HG02973 (cell line): ENCODE measurements at regions not wholly inside any gene's neighbourhood (a gene's known extent, or its start where the extent isn't known, plus 50 kb on each side); places are given as distances from the start of the nearest gene placed in this dataset.

Source experiments
- ATAC-seq: cut with Tn5 transposase; IDR thresholded peaks from one replicate; pipeline ENCODE4 v1.9.1; 2021; ENCODE audit warnings: moderate library complexity; ENCODE audit not compliant: unreplicated experiment

DNA sequence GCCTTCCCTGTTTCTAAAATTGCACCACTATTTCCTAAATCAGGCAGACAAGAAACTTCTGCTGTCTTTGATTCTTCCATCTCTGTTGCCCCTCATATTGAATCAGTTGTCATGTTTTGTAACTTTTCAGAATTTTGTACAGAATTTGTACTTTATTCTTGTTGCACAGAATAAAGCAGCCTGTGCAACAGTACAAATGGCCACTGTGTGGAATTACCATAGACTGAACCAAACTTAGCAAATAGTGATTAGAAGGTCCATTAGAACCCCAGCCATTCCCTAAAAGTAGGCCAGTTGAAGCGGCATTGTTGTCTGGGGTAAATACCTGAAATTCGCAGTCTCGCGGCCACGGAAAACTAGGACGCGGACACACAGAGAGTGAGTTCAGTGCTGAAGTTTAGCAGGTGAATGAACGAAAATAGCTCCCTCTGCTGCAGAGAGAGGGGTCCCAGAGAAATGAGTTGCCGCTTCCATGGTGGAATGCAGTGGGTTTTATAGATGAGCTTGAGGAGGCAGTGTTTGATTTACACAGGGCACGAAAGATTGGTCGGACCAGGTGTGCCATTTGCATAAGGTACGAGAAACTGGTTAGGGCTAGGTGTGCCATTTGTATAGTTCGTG lies 71.8 kb downstream of the C4orf33 start:
- no peak for ATAC-seq

- ATAC-seq = no peak
Observed at GRCh38 chr4:129172181-129172580, 76.2 kb downstream of the C4orf33 start.

DNA sequence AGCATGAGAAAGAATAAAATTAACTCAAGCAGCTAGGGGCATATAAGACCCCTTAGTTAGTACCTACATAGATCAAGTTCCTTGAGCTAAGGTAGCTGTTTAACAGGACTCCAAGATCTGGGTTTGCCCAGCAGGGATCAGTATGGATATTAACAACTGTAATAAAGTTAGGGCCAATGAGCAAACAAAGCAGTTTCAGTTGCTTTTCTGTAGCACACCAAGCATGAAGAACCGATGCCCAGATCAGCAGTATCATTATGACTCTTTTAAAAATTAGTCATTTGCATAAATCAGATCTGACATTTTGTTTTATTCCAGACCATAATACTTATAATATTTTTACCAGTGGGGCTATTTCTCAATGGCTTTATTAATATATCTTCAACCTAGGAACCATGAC lies 80.9 kb downstream of the C4orf33 start:
- no peak for ATAC-seq

- no peak for ATAC-seq
Observed at GRCh38 chr4:129179276-129179675, 83.3 kb downstream of the C4orf33 start.

GRCh38 chr4:129189630-129190029 lies 93.7 kb downstream of the C4orf33 start:
- no peak for ATAC-seq

DNA sequence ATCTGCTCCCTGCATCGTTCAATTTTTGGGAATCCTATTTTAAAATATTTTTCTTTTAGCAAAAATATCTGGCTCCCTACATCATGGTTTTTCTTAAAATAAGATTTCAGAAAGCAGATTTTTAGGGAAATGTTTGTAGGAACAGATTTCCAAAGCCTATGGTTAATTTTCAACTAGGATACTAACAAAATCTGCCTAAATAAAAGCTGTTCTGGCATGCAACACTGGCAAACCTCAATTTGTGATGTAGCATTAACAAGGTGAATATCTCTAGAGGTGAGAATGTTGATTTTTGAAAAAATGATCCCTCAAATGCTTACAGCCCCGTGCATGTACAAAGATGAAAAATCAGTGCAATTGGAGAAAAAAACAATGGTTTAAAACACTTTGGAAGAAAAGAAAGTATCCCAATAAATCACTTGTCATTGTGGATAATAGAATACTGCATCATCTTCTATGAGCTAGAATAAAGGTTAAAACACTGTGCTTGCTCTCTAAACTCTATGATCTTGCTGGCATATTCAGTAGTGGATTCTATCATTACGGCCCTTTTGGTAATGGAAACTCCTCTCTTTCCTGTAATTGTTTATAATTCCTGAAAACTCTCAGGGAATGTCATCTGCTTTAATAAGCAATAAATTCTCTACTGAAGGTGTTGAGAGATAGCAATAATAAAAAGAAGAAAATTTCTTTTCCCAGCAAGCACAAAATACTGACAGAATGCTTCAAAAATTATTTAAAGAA lies 97.6 kb downstream of the C4orf33 start:
- ATAC-seq = no peak

GRCh38 chr4:129208481-129208880 lies 112.5 kb downstream of the C4orf33 start:
- ATAC-seq = no peak

DNA sequence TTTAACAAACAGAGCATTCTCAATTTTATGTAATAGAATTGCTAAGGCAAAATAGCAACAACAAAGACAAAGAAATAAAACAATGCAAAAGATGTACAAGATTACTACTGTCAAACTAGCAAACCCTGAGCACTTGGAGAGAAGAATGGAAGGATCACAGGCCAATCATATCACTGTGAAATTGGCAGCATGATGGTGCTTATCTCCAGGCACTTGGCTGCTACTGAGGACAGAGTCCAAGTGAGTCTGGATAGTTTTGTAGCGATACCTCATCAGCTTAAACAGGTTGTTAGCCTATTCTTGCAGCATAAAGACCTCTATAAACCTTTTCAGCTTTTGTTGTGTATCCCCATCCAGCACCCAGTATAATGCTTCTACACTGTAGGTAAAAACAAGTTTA lies 117.7 kb downstream of the C4orf33 start:
- no peak for ATAC-seq

DNA sequence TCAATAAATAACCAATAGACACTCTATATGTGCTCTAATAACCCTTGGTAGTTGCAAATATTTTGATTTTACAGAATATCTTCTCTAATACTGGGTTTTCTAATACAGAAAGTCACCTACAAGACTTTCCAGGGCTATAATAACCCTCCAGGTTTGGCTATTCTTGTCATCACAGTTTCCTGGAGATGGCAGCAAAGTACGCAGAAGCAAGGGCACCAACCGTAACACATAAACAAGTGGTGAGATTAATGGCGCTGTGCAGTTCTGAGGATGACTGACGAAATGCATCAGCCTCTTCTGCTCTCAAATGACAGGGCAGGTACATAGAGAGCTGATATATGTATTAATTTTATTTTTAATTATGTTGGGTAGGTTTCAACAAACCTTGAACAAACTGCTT lies 122.4 kb downstream of the C4orf33 start:
- ATAC-seq = no peak

DNA sequence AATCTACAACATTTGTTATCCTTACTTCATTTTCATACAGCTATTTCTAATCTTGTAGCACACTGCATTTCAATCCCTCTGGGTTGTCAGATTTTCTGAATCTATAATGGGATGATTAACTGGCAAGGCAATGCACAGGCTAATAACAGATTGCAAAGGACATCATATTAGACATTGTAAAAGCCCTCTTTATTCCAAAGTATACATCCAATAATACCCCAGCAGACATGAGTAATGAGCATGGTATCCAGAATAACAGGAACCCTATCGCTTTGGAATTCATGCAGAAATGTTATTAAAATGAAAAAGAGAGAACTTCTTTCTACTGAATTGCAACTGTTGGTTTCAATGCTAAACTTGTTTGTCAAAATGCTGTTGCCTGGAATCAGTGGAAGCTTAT lies 122.9 kb downstream of the C4orf33 start:
- no peak for ATAC-seq

- no peak for ATAC-seq
Observed at GRCh38 chr4:129220254-129220653, 124.3 kb downstream of the C4orf33 start.

DNA sequence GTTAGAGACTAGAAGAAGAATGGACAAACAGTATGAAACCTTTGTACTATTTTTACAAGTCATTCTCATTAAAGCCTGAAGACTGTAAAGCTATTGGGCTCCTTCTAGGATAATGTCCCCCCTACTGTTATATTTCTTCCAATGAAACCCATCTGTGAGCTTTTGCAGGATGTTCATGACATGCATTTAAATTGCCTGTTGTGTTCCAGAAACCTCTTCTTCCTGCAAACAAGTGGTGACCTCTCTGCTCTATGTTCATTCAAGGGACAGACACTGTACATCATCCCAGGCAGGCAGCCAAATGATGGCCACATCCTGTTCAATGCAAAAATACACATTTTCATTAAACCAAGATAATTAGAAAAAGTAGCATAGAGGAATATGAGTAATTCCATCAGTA lies 128.0 kb downstream of the C4orf33 start:
- no peak for ATAC-seq

DNA sequence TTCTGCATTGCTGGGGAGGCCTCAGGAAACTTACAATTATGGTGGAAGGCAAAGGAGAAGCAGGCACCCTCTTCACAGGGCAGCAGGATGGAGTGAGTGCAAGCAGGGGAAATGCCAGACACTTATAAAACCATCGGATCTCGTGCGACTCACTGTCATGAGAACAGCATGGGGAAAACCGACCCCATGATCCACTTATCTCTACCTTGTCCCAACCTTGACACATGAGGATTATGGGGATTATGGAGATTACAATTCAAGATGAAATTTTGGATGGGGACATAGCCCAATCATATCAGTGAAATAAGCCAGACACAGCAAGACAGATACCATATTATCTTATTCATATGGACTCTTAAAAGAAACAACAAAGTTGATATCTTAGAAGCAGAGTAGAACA lies 134.9 kb downstream of the C4orf33 start:
- no peak for ATAC-seq

GRCh38 chr4:129231945-129232588 lies 136.1 kb downstream of the C4orf33 start:
- ATAC-seq = no peak

DNA sequence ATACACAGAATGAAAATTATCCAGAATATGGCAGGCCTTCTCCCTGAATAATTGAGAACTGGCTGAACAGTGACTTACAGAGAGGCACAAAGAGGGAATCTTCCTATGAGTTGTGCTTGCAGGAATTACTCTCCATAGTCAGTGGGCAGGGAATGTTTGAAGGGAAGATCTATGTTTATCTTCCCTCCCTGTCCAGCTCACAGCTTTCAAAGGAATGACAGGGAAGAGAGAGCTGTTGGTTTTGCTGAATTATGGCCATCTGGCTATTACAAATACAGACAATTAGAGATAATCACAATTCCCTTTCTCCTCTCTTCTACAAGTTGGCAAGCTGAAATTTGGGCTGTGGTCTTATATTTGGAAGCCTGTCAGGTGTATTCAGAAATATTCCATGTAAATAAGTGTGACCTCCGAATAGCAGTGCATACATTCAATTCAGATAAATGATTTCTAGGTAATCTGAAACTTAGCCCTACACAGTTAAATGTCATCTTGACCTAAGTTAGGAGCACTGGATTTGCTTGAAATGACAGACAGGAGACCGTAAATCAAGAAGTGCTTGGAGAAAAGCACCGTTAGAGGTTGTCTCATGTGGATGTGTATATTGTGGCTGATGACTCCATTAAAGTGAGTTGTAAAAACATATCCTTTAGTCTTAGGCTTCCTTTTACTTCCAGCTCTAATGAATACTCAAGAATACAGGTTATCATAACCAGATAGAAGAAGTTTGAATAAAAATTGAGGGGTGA lies 136.8 kb downstream of the C4orf33 start:
- no peak for ATAC-seq

GRCh38 chr4:129233691-129234090 lies 137.7 kb downstream of the C4orf33 start:
- no peak for ATAC-seq

- ATAC-seq = no peak
Observed at GRCh38 chr4:129236351-129236750, 140.4 kb downstream of the C4orf33 start.

GRCh38 chr4:129239088-129239487 lies 143.1 kb downstream of the C4orf33 start:
- ATAC-seq = no peak

- ATAC-seq = no peak
Observed at GRCh38 chr4:129240816-129241215, 144.9 kb downstream of the C4orf33 start.

DNA sequence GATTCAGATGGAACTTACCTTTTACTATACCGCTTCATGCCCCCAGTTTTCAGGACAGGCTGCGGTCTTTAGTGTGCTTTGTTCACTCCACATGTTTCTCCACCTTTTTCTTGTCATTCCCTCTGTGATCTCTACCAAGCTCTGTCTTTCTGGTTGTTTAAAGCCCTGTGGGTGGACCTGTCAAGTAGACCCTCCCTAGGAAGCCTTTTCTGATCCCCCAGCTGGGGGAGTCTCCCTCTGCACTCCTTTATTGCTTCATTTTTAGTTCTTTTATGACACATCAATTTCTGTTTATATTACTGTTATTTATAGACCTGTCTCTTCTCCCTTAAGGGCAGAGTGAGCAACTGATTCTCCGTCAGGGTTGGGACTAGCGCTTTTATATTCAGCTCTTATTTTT lies 150.2 kb downstream of the C4orf33 start:
- ATAC-seq = no peak

DNA sequence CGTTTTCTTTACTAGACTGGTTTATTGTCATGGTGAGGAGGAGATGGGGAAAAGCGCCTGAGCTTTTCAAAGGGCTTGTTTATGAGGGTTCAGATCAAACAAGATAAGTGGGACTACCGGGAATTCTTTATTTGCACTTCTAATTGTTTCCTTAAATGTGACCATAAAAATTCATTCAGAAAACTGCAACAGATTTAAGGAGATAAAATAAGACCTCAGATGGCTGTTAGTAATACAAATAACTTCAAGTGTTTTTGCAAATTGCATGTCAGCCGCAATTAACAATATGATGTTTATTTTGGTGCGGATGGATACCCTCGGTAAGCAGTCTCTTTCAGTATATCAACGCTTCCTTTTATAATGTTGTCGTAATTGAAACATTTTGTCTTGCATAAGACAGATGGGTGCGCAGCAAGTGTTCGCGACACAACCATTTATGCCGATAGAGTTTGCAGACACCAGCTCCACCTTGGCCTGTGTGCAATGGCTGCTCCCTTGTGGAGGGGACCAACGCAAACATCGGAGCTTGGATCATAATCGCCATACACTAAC lies 151.0 kb downstream of the C4orf33 start:
- ATAC-seq = no peak
